Cerebellar nuclear complex (tissue), 1 donor: ENCODE measurements at regions not wholly inside any gene's neighbourhood (a gene's known extent, or its start where the extent isn't known, plus 50 kb on each side); places are given as distances from the start of the nearest gene placed in this dataset.

Experiments used
- DNase-seq, 2 experiments: peaks; one replicate each; lab custom pipeline; 2025; lab: John Stamatoyannopoulos, UW

DNA sequence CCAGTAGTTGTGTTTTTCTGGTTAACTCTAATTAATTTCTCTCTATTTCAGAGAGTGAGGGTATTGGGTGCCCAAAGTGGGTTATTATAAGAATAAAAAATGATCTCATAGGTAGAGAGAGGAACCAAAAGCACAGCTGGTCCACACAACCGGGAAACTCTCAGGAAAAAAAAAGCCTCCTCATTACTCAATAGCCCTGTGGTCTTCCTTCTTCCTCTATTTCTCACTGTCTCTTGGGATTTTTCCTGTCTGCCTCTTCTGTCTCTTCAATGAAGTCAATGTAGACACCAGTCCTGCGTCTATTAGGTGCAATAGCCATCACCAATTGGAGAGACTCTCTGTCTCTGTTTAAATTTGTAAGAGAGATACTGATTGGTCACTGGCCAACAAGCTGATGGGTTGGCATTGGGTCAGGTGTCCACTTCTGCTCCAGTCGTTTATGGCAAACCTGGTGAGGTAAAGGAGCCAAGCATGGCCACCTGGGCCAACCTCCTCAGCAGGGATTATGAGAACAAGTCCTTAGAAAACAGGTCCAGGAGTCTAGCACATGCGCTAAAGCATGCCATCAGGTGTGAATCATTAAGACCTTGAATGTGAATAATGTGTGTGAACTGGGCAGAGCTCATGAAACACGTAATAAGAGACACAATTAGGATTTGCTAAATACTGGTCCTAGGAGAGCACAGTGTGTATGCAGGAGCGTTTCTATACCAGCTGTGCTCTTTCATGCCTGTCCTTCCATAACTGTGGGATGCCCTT is 443.0 kb upstream of the RUNX1 start:
- DNase-seq: no peak

DNA sequence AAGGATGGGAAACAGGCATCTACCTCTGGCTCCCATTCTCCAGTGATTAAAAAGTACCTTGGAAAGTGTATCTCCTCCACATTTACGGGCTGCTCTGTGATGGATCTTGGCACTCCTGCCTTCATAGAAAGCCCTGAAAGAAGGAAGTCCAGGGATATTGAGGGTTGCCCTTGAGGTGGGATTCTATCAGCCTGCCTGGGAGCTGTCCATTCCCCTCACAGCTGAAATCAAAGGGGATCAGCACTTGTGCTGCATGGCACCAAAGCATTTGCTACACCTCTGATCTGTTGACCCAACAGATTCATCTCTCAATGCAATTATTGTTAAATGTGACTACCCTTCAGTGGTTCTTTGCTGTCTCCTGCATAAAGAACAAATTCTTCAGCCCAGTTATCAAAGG is 442.0 kb upstream of the RUNX1 start:
- DNase-seq: no peak

DNA sequence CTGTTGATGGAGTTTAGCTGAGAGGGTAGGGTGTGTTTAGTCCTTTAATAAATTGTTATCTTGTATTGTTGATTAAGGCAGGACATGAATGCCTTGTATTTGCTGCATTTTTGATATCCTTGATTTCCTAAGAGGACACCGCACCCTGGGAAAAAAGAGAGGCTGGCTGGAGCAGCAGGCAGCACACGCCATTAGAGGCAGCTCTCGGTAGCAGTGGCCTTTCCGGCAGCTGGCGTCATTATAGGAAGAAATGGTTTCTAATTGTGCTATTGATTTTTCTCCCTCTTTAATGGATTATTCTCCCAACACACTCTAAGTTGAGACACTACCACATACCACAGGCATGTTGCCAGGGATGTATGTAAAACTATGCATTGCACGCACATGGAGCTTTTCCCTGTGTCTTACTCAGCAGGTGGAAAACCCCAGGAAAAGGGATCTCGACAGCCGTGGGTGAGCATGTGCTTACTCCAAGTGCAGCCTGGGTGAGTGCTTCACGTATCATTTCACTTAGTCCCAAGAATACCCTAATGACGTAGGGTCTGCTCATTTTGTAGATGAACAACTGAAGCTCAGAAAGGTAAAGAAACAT is 440.4 kb upstream of the RUNX1 start:
- DNase-seq: no peak

DNA sequence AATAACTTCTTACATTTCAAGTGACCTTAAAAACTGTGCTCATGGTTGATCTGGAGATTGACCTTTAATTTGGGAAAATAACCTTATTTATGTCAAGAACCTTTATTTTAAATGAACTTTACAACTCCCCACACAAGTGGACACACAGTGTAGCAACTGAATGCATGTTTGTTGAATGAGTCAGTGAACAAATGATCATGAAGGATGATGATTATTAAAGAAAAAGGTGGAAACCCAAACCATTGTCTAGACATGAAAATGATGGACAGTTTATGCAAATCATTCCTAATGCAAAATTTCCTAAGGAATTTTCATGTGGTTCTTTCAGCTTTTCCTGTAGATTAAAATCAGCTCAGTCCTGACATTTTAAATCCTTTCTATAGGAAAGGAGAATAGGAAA is 439.8 kb upstream of the RUNX1 start:
- no peak for DNase-seq

DNA sequence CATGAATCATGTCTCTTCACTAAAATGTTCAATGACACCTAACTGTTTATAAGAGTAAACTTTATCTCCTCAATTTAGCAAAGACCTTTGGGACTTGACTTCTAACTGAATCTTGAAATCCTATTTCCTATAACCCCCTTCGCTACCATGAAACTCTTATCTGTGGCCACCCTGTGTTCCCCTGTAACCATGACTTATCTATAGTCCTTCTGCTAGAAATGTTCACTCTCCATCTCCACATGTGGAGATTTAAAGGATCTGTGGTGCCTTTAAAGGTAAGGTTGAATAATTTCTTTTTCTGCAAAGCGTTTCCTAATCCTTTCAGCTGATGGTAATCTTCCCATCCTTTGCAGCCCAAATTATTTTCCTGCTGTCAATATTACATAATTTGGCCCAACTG is 436.3 kb upstream of the RUNX1 start:
- no peak for DNase-seq

DNA sequence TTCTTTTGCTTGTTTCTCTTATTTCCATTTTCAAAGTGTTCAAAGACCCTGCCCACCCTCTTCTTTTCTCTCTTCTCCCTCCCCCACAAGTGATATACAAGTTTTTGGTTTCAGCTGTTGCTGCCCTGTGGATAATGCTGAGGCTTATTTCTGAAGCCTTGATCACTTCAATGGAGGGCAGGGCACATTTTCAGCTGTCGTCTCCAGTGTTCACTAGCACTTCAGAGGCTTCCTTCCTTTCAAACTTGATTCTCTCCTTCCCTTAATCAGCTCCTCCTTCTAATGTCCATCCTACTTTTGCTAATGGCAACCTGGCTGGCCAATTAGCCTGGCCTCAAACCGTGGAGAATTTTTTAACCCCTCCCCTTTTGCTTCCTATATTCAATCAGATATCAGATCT is 435.7 kb upstream of the RUNX1 start:
- DNase-seq: no peak

DNA sequence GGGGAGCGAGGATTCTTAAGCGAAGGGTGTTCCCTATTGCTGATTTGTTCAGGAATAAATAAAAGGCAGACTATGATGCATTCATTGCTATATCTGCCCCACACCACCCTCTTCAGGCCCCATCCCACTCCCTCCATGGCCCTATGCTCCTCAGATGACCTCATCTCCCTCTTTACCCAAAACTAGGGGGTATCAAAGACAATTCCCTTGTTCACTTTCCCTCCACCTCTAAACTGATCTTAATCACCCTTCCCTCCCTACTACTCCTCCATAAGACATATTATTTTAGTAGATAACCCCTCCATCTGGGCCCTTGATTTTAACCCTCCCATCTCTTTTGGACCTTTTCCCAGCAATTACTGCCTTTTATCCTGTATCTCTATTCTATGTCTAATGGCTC is 434.9 kb upstream of the RUNX1 start:
- DNase-seq: no peak

DNA sequence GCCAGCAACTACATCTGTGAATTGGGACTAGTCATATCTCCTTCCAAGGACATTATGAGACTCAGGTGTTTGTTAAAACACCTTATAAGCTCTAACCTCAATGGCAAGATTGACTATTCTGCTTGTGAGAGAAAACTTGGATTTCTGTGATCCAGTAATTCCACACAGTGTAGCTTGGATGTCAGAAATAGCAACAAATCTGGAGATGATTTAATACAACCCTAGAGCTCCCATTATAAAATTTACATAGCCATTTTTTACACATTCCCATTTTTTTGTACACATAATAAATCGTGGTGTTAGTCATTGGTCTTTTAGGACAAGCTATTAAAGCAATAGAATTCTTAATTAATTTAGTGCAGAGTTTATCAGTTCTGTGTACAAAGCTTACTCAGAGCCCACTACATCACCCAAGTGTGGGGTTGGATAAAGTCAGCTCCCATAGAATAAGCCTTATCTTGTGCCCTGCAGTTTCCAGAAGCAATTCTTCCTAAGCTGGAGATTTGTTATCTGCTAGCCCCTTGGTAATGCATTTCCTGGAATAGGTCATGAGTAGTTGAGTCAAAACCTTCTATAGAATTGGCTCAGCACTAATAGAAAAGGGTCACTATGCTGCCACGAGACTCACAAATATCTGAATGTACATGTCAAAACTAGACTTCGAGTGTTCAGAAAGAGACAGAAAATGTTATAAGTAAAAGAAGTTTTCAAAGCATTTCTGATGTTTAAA is 434.0 kb upstream of the RUNX1 start:
- DNase-seq: no peak

DNA sequence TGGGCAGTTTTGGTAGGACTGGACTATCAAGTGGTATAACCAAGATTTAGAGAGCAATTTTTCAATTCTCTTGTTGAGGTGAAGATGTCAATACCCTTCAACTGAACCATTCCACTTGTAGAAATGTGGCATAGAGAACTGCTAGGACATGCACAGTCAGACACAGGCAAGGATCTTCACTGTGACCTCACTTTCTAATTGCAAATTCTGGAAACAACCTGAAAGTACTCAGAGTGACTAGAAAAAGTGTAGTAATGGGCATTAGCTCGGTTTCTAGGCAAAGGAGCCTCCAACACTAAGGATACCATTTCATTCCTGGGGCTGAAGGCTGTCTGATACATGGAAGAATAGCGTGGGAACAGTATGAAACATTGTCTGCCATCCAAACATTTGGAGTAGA is 433.0 kb upstream of the RUNX1 start:
- no peak for DNase-seq

DNA sequence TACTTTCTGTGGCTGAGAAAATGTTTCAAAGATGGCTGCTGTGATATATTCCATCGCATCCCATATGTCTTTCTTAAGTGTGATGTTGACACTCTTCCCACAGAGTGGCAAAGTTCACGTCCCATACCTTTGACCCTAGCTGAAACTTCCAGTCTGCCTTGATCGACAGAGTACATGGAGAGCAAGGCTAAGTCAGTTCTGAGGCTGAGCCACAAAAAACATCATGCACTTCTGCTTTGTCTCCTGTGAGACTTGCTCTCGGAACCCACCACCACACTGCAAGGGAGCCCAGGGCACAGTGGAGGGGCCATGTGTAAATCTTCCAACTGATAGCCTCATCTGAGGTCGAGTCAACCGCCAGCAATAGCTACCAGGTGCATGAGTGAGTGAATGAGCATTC is 431.9 kb upstream of the RUNX1 start:
- no peak for DNase-seq

DNA sequence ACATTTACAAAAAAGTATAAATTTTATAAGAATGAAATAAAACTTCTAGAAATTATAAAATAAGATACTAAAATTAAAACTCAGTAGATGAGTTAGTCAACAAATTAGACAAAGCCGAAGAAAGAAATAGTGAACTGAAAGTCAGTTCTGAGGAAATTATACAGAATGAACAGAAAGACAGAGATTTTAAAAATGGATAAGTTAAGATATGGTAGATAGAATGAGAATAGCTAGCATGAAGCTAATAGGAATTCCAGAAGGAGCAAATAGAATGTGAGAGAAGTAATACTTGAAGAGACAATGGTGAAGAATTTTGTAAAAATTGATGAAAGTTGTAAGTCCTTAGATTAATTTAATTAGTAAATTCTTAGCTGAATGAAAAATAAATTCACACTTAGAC is 430.4 kb upstream of the RUNX1 start:
- DNase-seq: no peak

DNA sequence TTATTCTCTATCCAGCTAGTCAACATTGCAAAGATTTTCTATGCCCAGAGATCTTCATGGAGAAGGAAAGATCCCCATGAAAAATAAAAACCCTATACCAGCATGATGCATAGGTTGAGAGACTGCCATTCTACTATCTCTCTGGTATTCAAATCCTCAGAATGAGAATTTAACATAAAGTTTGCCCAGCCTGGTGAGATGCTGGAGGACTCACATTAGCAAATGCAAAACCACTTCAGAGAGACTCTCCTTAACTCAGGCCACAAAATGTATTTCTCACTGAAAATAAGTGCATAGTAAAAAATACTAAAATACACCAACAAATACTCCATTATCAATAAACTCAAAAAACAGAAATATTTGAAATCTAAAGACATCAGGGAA is 430.0 kb upstream of the RUNX1 start:
- no peak for DNase-seq

DNA sequence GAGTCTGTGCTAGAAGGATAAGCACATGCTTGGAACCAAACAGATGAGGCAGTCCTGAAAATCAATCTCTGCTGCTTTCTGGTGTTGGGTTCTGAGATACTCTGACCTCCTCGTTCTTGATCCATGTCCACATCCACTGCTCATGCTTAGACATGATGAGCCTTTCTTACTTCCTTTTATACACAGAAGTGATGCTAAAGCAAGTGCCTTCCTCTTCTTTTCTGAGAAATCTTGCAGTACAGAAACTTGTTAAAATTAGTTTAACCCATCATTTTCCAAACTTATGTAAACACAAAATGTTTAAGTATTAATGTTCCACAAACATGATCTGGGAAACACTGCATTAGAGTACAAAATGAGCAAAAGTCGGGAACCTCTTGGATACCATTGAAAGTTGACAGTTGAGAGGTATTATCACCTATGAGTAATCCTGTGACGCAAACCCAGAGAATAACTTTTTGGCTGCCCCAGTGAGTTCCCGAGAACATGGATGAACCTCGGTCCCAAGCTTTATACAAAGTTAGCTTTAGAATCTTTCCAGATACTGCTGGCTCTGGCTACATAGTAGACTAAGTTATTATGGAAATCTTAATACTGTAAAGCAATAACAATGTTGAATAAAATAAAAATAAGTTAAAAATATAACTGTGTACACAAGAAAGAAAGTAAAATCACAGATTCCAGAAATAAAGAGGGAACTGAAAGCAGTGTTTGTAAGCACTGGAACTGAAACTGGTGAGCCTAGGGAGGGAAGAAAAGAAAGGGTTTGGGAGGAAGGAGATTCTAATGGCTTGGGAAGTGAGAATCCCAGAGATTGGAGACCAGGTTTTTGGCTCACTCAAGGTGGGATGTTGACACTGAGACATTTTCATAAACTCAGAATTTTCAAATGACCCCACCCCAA is 429.3 kb upstream of the RUNX1 start:
- DNase-seq: no peak

DNA sequence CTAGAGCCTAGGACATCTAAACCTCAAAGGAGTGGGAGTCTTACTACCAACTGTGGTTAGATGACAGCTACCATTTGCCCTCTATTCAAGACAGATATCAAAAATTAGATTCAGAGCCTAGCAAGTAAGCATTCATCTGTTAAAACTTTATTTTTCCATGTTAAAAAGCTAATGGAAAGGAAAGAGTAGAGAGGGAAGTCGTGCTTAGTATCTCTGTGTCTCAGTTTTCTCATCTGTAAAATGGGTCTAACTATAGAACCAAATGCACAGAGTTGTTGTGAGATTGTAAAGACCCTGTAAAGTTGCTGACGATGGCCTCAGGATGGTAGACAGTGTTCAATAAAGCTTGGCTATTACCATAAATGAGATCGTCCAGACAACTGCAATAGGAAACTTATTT is 428.5 kb upstream of the RUNX1 start:
- no peak for DNase-seq

DNA sequence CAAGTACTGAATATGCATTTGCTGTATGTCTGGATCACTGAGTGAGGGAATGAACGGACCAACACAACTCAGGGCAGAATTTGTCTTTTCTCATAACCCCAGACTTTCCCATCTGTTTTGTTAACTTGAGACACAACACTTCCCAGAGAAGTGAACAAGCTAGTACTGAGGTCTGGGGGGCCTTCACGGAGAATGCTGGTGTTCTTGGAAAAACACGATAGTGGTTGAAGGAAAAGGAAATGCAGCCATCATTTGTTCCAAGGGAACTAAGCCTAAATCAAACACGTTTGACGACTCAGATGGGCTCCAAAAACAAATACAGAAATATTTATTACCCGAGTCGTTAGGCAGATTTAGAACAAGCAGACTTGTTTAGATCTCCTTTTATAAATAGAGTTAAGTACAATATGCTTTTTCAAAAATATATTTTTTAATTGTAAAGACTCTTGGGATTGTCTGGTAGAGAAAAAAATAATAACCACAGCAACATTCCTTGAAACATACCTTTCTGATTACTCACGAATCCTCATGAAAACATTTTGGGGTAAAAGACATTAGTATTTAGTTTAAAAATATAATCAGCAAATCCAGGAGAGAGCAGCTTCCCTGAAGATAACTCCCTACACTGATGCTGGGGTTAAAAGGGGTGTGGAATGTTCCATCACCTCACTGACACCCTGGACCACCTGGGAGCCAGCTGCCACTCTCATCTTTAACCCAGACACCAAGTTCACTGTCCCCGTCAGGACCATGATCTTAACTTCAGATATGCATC is 427.7 kb upstream of the RUNX1 start:
- no peak for DNase-seq

DNA sequence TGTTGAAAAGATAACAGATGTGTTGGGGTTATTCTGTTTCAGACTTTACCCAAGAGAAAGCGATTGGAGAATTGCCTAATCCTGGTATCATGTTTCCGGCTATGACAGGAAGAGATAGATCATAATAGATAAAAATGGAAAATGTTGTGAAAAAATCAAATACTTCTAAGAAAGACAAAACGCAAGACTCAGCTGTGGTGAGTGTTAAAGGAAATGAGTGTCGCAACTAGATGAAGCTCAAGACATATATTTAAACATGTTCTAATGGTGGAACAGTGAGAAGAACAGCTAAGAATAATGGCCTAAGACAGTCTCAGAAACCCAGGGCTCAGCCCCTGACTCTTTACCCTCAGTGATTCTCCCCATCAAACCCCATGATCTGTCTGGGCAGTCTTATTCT is 426.7 kb upstream of the RUNX1 start:
- no peak for DNase-seq

DNA sequence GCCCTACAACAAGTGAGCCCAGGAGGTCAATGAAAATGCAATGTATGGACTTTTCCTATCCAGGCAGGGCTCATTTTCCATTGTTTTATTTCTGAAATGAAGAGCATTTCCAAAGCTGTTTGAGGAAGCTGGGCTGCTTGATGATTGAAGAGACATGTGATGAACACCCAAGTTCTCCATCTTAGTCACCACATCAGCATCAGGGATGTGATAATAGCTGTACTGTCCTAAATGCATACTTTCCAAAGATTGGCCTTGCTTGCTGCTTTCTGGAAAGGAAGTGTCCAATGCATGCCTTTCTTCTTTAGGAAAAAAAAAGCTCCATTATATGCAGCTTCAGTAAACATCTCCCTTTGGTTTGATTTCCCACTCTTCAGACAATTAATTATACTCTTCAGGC is 425.9 kb upstream of the RUNX1 start:
- no peak for DNase-seq

DNA sequence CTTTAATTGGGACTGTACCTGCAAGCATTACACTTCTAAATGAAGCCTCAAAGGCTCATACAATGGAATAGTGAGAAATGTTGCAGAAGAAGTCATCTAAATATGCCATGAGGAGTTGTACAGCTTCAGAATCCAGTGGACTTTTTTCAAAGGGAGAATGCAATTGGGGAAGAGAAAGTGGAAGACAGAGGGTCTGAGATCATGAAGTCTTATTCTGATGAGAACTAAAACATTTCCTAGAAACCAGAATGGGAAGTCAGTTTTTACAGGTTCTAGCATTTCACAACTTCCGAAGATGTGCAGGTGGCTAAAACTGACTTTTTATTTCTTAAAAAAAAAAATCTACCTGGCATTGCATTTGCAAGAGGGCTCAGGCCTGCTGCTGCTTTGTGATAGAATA is 424.4 kb upstream of the RUNX1 start:
- no peak for DNase-seq

DNA sequence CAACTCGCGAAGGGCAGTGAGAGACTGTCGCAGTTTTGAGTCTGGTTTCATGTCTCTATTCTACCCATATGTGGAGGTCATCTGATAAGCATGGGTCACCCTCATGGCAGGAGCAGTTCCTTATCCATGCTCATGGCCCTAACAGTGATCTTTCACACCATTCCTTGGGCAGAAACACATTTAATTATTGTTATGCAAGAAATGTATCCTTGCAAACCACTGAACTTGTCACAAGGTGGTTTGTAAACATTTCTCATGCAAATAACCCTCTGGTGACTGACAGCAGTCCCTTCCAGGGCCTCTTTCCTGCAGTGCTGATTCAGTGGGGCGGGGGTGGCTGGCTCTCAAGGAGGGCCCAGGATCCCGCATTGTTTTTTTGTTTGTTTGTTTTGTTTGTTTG is 421.4 kb upstream of the RUNX1 start:
- no peak for DNase-seq

DNA sequence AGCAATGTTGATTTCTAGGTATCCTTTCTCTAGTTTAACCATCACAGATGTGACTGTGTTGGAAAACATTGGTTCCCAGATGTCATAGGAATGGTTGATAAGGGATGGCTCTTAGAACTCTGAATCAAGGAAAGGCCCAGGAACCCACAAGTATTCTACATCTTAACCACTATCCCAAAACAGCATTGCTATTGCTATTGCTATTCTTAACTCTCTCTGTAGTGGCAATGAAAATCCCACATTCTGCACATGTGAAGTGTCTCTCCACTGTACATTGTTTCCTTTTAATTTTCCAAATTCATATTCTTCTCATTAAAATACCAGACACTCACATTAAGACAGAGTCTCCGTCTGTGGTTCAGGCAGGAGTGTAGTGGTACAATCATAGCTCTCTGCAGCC is 420.4 kb upstream of the RUNX1 start:
- DNase-seq: no peak

DNA sequence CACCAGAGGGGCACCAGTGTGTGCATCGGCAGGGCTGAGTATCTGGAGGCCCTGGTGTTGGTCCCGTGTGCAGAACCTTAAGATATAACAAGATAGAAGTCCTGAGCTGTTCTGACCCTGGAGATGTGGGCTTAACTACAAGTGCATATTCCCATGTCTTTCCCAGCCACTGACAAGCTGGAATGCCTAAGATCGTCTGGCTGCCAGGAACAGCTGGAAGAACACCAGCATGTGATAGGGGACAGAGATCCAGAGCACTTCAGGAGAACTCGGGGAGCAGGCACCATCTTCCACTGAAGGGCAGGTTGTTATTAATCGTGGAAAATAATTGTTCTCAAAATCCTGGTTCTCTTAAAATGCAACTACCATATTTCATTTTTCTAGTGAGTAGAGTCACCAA is 419.9 kb upstream of the RUNX1 start:
- no peak for DNase-seq

DNA sequence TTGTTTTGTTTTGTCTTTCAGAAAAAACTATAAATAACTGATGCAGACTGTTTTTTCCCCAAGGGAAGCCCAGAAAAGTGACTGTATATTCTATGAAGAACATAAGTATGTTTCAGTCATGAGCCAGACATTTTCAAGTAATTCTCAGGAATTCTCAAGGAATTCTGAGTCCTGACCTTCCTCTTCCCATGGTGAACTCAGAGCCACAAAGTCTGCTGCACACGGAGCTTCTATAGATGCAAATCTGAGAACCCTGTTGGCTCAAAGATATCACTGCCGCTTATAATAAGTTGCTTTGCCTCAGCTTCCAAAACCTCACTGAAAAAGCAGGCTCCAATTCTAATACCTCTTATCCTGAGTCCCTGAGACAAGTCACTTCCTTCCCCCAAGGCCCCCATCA is 418.5 kb upstream of the RUNX1 start:
- DNase-seq: no peak
